ENCODE measurements at regions not wholly inside any gene's neighbourhood (a gene's known extent, or its start where the extent isn't known, plus 50 kb on each side); places are given as distances from the start of the nearest gene placed in this dataset.

DNA sequence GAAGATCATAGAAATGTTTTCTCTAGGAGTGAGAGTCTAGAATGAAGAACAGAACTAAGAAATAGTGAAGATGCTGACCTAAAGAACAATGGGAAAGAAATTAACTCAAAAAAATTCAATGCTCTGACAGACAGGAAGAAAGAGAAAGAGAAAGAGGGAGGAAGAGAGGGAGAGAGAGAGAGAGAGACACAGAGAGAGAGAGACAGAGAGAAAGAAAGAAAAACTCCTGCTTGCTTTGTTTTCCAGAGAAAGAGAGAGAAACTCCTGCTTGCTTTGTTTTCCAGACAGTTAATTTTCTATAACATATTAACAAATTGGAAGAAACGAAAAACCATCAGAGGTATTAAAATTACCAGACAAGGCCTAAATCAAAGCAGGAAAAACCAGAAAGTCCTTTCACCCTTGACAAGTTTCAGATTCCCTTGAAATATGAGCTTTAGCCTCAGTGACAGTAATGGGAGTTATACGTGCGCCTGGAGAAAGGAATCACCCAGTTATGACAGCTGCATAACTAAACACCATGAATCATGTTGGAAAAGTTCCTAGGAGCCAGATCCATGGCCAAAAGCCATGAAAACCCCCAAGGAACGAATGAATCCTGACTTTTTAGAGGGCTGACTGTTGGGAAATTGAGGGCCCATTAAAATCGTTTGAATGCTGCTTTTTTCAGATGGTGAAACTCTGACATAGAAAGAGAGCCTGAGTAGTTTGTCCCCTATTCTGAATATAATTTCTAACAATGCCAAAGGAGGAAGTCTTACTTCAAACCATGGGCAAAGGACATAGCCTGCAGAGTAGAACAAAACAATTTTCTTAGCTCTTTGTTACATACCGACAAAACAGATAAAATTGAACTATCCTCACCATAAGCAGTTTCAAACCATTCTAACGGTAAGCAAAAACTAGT lies 228.6 kb upstream of the CHST9 start:
- FAIRE-seq: no peak
- H3K36me3 ChIP-seq (ENCODE audit: control insufficient read depth, insufficient read depth, low read length): no peaks in the 10 kb centered on the region
- no peaks in the 10 kb centered on the region for H3K27me3 ChIP-seq (ENCODE audit: control insufficient read depth, insufficient read depth, low read length)
- no peak overlapping the region for H3K4me3 ChIP-seq (ENCODE audit: low read depth, low read length)
- TF ChIP-seq, protein P1, sequence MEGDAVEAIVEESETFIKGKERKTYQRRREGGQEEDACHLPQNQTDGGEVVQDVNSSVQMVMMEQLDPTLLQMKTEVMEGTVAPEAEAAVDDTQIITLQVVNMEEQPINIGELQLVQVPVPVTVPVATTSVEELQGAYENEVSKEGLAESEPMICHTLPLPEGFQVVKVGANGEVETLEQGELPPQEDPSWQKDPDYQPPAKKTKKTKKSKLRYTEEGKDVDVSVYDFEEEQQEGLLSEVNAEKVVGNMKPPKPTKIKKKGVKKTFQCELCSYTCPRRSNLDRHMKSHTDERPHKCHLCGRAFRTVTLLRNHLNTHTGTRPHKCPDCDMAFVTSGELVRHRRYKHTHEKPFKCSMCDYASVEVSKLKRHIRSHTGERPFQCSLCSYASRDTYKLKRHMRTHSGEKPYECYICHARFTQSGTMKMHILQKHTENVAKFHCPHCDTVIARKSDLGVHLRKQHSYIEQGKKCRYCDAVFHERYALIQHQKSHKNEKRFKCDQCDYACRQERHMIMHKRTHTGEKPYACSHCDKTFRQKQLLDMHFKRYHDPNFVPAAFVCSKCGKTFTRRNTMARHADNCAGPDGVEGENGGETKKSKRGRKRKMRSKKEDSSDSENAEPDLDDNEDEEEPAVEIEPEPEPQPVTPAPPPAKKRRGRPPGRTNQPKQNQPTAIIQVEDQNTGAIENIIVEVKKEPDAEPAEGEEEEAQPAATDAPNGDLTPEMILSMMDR (IDR thresholded peaks at IDR 0.05; ENCODE audit: insufficient read depth, low read length, severe bottlenecking): no peak
- peak; percentile 86 for DNase-seq (ENCODE audit: low read depth)

DNA sequence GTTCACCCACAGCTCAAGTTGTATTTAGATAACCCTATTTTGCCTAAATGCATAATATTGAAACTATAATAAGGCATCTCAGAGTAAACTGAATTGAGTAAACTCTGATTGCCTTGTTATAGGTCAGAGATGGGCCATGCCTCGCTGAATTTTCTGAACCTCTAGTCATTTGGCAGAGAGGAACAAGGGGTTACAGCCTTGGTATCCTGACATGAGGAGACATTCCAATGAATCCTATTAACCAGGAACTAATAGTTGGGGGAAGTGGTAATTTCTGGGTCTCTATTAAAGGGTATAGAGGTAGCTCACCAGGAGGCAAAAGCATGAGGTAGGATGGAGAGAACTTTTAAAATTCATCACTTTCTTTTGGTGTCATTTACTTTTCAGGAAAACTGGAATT lies 227.4 kb upstream of the CHST9 start:
- H3K36me3 ChIP-seq (ENCODE audit: control insufficient read depth, insufficient read depth, low read length): no peaks in the 10 kb centered on the region
- H3K27me3 ChIP-seq (ENCODE audit: control insufficient read depth, insufficient read depth, low read length): no peaks in the 10 kb centered on the region
- no peak for FAIRE-seq
- H3K4me3 ChIP-seq (ENCODE audit: low read depth, low read length): no peak overlapping the region
- no peak for DNase-seq (ENCODE audit: low read depth)
- TF ChIP-seq, protein P1 (IDR thresholded peaks at IDR 0.05; ENCODE audit: insufficient read depth, low read length, severe bottlenecking): no peak

- no peaks in the 10 kb centered on the region for H3K36me3 ChIP-seq (ENCODE audit: control insufficient read depth, insufficient read depth, low read length)
- FAIRE-seq (no peak), DNase-seq (ENCODE audit: low read depth) (peak; percentile 29)
- H3K27me3 ChIP-seq (ENCODE audit: control insufficient read depth, insufficient read depth, low read length): no peaks in the 10 kb centered on the region
- TF ChIP-seq, protein P1 (IDR thresholded peaks at IDR 0.05; ENCODE audit: insufficient read depth, low read length, severe bottlenecking): no peak
- no peak overlapping the region for H3K4me3 ChIP-seq (ENCODE audit: low read depth, low read length)
These were observed 226.8 kb upstream of the CHST9 start for GRCh38 chr18:27411911-27412310.

- Histone ChIP-seq H3K27me3 (ENCODE audit: control insufficient read depth, insufficient read depth, low read length) (no peaks in the 10 kb centered on the region), H3K4me3 (ENCODE audit: low read depth, low read length) (no peak overlapping the region), H3K36me3 (ENCODE audit: control insufficient read depth, insufficient read depth, low read length) (no peaks in the 10 kb centered on the region)
- FAIRE-seq: no peak
- no peak for DNase-seq (ENCODE audit: low read depth)
- TF ChIP-seq, protein P1 (IDR thresholded peaks at IDR 0.05; ENCODE audit: insufficient read depth, low read length, severe bottlenecking): no peak
These were observed 225.9 kb upstream of the CHST9 start for GRCh38 chr18:27411013-27411412.

DNA sequence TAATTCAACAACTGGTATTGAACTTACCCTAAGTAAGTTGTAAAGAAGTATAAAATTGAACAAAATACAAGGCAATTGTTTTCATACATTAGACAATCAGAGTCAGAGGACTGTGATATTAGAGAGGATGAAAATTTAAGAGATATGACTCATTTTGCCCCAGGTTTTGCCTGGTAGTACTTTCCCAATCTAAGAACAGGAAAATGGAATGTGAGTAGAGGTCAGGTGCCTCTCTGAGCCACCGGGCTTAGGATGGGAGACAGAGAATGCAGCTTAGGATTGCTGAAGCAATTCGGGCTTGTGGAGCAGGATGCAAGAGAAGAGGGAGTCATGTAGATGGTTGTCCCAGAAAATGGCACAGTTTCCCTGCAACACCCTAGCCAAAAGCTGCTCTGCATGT lies 219.7 kb upstream of the CHST9 start:
- no peak overlapping the region for H3K4me3 ChIP-seq (ENCODE audit: low read depth, low read length)
- H3K36me3 ChIP-seq (ENCODE audit: control insufficient read depth, insufficient read depth, low read length): no peaks in the 10 kb centered on the region
- FAIRE-seq (no peak), DNase-seq (ENCODE audit: low read depth) (peak; percentile 23)
- H3K27me3 ChIP-seq (ENCODE audit: control insufficient read depth, insufficient read depth, low read length): no peaks in the 10 kb centered on the region
- TF ChIP-seq, protein P1 (IDR thresholded peaks at IDR 0.05; ENCODE audit: insufficient read depth, low read length, severe bottlenecking): no peak

All from bronchial epithelial cell (primary cell).